Midbrain (tissue), 1 donor: ENCODE measurements at regions not wholly inside any gene's neighbourhood (a gene's known extent, or its start where the extent isn't known, plus 50 kb on each side); places are given as distances from the start of the nearest gene placed in this dataset.
A peak's percentile ranks its signal among the peaks of the same experiment; 100 is the strongest.
"Not testable (repeated sequence)": the region's sequence is repeated elsewhere in the genome, so short reads cannot be mapped to it uniquely, and the experiment has no call there.

Source experiments
- DNase-seq: peaks from one replicate; lab custom pipeline; 2025; lab: John Stamatoyannopoulos, UW

GRCh38 chr2:88925770-88926462, 234.4 kb downstream of the RPIA start:
- no peak for DNase-seq

- no peak for DNase-seq
Measured at GRCh38 chr2:88927128-88927527, 235.7 kb downstream of the RPIA start.

- DNase-seq = no peak
Measured at GRCh38 chr2:88930659-88931058, 239.2 kb downstream of the RPIA start.

- no peak for DNase-seq
Measured at GRCh38 chr2:88932686-88933085, 241.2 kb downstream of the RPIA start.

- no peak for DNase-seq
Measured at GRCh38 chr2:88933091-88933490, 241.6 kb downstream of the RPIA start.

- no peak for DNase-seq
Measured at GRCh38 chr2:88933980-88934379, 242.5 kb downstream of the RPIA start.

- peak; percentile 2 for DNase-seq
Measured at GRCh38 chr2:88941178-88941577, 249.7 kb downstream of the RPIA start.

GRCh38 chr2:88942798-88943197, 251.3 kb downstream of the RPIA start:
- no peak for DNase-seq

- DNase-seq = no peak
Measured at GRCh38 chr2:88949336-88949735, 257.9 kb downstream of the RPIA start.

- DNase-seq = no peak
Measured at GRCh38 chr2:88950010-88950409, 258.5 kb downstream of the RPIA start.

GRCh38 chr2:88955607-88956006, 264.1 kb downstream of the RPIA start:
- no peak for DNase-seq

- DNase-seq = no peak
Measured at GRCh38 chr2:88959480-88960204, 268.2 kb downstream of the RPIA start.

- not testable (repeated sequence) for DNase-seq
Measured at GRCh38 chr2:88961323-88961722, 269.9 kb downstream of the RPIA start.

GRCh38 chr2:88967844-88968243, 276.4 kb downstream of the RPIA start:
- DNase-seq = no peak

GRCh38 chr2:88978011-88978410, 286.5 kb downstream of the RPIA start:
- DNase-seq = not testable (repeated sequence)

- DNase-seq = not testable (repeated sequence)
Measured at GRCh38 chr2:88978446-88978845, 287.0 kb downstream of the RPIA start.

GRCh38 chr2:88984079-88984478, 292.6 kb downstream of the RPIA start:
- not testable (repeated sequence) for DNase-seq

- not testable (repeated sequence) for DNase-seq
Measured at GRCh38 chr2:88986721-88987330, 295.4 kb downstream of the RPIA start.

- not testable (repeated sequence) for DNase-seq
Measured at GRCh38 chr2:88988617-88989016, 297.1 kb downstream of the RPIA start.

GRCh38 chr2:88992819-88993218, 301.3 kb downstream of the RPIA start:
- DNase-seq = not testable (repeated sequence)

GRCh38 chr2:88994856-88995255, 303.4 kb downstream of the RPIA start:
- DNase-seq = not testable (repeated sequence)

- DNase-seq = not testable (repeated sequence)
Measured at GRCh38 chr2:88996588-88996987, 305.1 kb downstream of the RPIA start.

- DNase-seq = no peak
Measured at GRCh38 chr2:88999365-88999764, 307.9 kb downstream of the RPIA start.
